M059J (cell line): ENCODE measurements at regions not wholly inside any gene's neighbourhood (a gene's known extent, or its start where the extent isn't known, plus 50 kb on each side); places are given as distances from the start of the nearest gene placed in this dataset.
"Not testable (repeated sequence)": the region's sequence is repeated elsewhere in the genome, so short reads cannot be mapped to it uniquely, and the experiment has no call there.

ENCODE experiments used
- DNase-seq: peaks from one replicate; pipeline ENCODE4 v3.0.0-alpha.2; 2012; ENCODE audit warnings: low read depth

DNA sequence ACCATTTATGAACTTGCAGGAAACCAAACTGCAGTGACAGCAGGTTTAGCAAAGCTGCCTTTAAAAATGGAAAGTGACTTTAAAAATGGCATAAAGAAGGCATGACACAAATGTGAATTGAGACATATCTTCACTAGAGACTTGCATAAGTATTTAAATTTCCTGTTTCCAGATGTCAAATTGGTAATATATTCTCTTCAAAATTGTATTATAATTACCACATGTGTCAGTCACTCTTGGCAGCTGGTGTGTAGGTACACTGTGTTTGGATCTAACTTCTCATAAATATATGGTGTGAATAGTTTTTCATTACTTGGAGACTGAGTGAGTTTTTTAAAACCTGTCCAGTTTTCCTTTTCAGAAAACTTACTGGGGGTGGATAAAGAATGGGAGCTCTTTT, 636.2 kb upstream of the SGO1 start:
- DNase-seq: no peak

- not testable (repeated sequence) for DNase-seq
Measured at GRCh38 chr3:20820872-20821271, 634.9 kb upstream of the SGO1 start.

- no peak for DNase-seq
Measured at GRCh38 chr3:20811631-20812030, 625.6 kb upstream of the SGO1 start.

- no peak for DNase-seq
Measured at GRCh38 chr3:20811006-20811405, 625.0 kb upstream of the SGO1 start.

GRCh38 chr3:20810555-20810954, 624.5 kb upstream of the SGO1 start:
- DNase-seq: no peak

DNA sequence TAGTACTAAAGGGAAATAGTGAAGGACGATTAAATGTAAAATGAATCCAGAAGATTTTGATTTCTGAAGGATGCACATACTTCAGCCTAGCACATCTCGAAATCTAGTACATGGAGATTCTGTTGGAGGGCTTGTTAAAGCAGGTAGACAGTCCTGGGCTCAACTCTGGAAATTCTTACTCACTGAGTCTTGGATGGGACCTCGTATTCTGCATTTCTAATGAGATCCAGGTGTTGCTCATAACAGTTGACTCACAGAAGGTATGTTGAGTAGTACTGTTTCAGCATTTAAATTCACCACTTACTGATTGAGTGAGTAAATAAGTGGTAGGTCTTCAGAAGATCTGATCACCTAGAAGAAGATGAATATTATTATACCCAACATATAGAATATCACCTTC, 623.4 kb upstream of the SGO1 start:
- no peak for DNase-seq

DNA sequence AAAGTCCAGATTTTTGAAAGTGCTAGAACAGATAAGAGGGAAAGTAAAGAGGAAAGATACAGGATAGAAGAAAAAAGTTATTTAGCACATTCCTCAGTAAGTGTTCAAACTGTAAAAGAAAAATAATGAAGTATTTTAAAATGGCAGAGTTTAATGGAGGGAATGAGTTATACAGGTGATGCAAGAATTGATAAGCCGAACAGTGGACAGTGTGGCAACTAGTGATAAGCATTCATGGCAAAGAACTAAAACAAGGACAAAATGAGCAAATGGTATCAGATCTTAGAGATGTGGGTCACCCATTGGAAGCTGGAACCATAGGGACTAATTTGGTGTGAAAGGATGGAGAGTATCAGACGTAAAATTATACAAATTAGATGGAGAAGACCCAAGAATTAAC, 622.9 kb upstream of the SGO1 start:
- no peak for DNase-seq

- peak; percentile 2 for DNase-seq
Measured at GRCh38 chr3:20798666-20799065, 612.7 kb upstream of the SGO1 start.

DNA sequence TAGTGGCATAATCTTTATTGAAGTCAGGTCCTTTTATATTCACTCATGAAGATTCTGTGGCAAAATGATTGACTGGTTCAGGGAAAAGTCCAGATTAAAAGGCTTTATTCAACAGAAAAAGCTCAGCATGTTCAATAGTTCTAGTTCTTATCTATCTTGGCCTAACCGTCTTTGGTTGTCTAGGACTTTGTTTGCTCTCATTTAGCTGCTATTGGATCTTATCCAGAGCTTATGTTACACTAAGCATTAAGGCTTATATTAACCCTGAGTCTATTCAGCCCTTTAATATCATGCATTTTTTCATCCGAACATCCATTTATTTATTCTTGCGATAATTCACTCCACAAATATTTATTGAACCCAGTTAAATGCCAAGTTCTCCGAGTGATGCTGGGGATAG, 601.0 kb upstream of the SGO1 start:
- DNase-seq: no peak

DNA sequence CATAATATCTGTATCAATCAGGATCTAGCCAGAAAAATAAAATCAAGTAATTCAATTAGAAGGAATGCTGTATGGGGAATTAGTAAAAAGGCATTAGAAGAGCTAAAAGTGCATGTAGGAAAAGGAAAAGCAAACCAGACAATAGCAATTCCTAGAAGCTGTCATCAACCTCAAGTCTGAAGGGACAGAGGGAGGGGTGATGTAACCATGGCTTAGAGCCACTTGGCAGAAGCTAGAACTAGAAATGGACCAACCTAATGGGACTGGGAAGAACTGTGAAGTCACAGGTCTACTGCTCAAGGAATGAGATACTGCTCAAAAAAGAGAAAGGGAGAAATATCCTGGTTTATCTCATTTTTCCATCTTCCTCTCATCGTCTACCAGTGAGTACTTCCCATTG, 590.7 kb upstream of the SGO1 start:
- no peak for DNase-seq

DNA sequence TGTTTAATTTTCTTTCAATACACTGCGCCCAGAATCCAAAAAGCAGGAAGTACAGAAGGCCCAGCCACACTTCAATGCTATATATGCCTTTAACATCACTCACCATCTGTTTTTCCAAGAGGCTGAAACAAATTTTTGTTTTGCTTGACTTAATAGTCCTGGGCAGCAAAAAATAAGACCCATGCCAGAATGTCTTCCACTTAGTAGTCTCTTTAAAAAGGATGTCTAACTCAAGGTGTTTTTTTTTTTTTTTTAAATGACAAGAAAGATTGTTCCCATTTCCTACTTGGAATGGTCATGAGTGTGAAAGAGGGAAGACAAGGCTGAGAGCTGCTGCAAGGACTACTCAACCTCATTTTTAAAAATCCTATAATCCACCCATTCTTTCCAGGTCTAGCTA, 590.3 kb upstream of the SGO1 start:
- DNase-seq: no peak

GRCh38 chr3:20773320-20773984, 587.4 kb upstream of the SGO1 start:
- no peak for DNase-seq

DNA sequence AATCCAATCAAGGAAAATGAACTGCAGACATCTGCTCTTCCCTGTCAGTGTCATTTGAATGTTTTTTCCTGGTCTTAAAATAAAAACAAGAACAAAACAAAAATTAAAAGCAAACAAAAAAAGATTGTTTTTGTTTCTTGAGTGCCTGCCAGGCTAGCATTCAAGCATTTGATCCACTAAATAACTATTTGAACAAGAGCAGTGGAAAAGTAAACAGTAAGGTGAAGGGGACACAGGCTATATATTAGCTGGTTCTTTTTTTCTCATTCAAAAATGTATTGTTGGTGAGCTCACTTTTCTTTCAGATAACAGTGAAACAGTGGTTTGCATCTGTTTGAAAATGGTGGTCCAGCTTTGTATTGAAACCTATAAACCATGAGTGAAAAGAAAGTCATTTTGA, 586.9 kb upstream of the SGO1 start:
- no peak for DNase-seq

DNA sequence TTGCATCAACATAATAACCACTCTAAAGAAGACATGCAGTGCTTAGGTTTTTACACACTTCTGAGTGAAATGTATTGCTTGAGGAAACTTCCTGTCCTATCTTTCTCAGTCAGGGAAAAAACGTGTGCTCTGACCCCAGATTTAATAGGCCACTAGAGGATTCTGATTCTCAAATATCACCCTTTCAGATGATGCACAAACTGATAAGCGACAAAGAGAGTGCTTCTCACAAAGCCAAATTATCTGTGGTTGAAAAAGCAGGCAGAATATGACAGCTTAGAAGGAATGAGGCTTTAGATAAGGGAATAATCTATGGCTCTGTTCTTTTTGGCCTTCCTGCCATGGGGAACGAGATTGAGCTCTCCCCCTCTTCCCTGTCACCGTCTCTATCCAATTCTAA, 583.4 kb upstream of the SGO1 start:
- no peak for DNase-seq

- DNase-seq: peak; percentile 15
Measured at GRCh38 chr3:20760981-20761380, 575.0 kb upstream of the SGO1 start.

GRCh38 chr3:20752416-20752815, 566.4 kb upstream of the SGO1 start:
- no peak for DNase-seq

- no peak for DNase-seq
Measured at GRCh38 chr3:20751296-20751695, 565.3 kb upstream of the SGO1 start.

- DNase-seq: no peak
Measured at GRCh38 chr3:20747741-20748140, 561.7 kb upstream of the SGO1 start.

DNA sequence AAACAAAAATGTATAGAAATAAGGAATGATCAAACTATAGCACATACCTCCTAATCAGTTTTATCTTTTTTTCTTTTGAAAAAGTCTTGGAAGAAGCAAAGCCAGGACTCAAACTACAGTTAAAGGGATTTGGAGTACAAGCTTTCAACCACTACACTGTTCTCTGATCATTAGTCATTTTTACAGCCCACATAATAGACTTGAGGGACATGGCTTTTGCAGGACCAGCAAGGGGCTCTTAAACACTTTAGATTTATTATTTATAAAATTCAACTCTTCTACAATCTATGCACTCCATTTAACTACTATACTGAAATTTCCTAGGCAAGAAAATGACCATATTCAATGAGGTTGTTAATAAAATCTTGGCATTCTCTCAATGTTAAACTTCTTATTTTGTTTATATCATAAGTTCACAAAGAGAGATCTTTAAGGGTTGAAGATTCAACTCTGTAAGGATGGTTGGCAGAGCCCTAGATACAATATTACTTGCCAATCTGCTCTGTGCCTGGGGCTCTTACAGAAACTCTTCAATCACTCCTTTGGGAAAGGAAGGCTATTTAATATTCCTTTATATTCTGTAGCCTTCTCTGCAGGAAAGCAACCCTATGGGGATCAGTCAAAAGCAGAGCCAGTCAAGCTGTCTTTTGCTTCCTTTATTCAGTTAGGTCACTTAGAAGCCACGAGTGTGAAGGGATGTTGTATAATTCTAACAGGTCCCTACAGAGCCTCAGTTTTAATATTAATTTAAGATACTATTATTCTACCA, 557.7 kb upstream of the SGO1 start:
- no peak for DNase-seq

- no peak for DNase-seq
Measured at GRCh38 chr3:20742903-20743552, 557.0 kb upstream of the SGO1 start.

GRCh38 chr3:20741381-20741780, 555.4 kb upstream of the SGO1 start:
- DNase-seq: no peak

GRCh38 chr3:20739814-20740213, 553.8 kb upstream of the SGO1 start:
- peak; percentile 13 for DNase-seq

GRCh38 chr3:20736287-20736852, 550.4 kb upstream of the SGO1 start:
- no peak for DNase-seq
